Mammary epithelial cell (primary cell): ENCODE measurements at regions not wholly inside any gene's neighbourhood (a gene's known extent, or its start where the extent isn't known, plus 50 kb on each side); places are given as distances from the start of the nearest gene placed in this dataset.

Source experiments
- CTCF ChIP-seq, 2 donors: IDR thresholded peaks in 1 of 2; conservative IDR thresholded peaks in 1 of 2; 2 replicates each; pipeline ENCODE4 v1.5.1; 2011 to 2012; ENCODE audit warnings: inconsistent platforms in 2 of 2, low read length in 2 of 2, mild to moderate bottlenecking in 2 of 2, control low read depth in 1 of 2, low read depth in 1 of 2; ENCODE audit not compliant: insufficient read depth in 1 of 2; ENCODE audit errors: extremely low read depth in 1 of 2
- EZH2 ChIP-seq: IDR thresholded peaks from 2 replicates; pipeline ENCODE4 v1.6.1; 2012; ENCODE audit warnings: low read length, inconsistent platforms, borderline replicate concordance

GRCh38 chr9:14515571-14516198, 177.5 kb downstream of the ZDHHC21 start:
- no peak for TF ChIP-seq CTCF (conservative IDR thresholded peaks at IDR 0.05 in 1 of 2, IDR thresholded peaks at IDR 0.05 in 1 of 2; ENCODE audit: extremely low read depth in 1 of 2, insufficient read depth in 1 of 2, low read depth in 1 of 2, low read length in 2 of 2)
- TF ChIP-seq EZH2, result no peak
